ENCODE measurements at regions not wholly inside any gene's neighbourhood (a gene's known extent, or its start where the extent isn't known, plus 50 kb on each side); places are given as distances from the start of the nearest gene placed in this dataset.
A peak's percentile ranks its signal among the peaks of the same experiment; 100 is the strongest.

- DNase-seq (ENCODE audit: low read depth in 2 of 2), result no peak
Measured at GRCh38 chr6:40946738-40947301, 92.2 kb downstream of the UNC5CL start.

GRCh38 chr6:40937491-40937890, 101.5 kb downstream of the UNC5CL start:
- peak; percentile 72 to 73 for DNase-seq (ENCODE audit: low read depth in 2 of 2)

GRCh38 chr6:40936818-40937251, 102.2 kb downstream of the UNC5CL start:
- peak; percentile 11 to 83 for DNase-seq (ENCODE audit: low read depth in 2 of 2)

GRCh38 chr6:40933864-40934263, 105.2 kb downstream of the UNC5CL start:
- no peak for DNase-seq (ENCODE audit: low read depth in 2 of 2)

- DNase-seq (ENCODE audit: low read depth in 2 of 2), result no peak
Measured at GRCh38 chr6:40932953-40933352, 106.1 kb downstream of the UNC5CL start.

- DNase-seq (ENCODE audit: low read depth in 2 of 2), result peak in 1 of 2 donors; percentile 44
Measured at GRCh38 chr6:40932366-40932765, 106.7 kb downstream of the UNC5CL start.

- peak; percentile 21 to 70 for DNase-seq (ENCODE audit: low read depth in 2 of 2)
Measured at GRCh38 chr6:40931931-40932330, 107.1 kb downstream of the UNC5CL start.

- peak in 1 of 2 donors; percentile 49 for DNase-seq (ENCODE audit: low read depth in 2 of 2)
Measured at GRCh38 chr6:40930555-40930954, 108.5 kb downstream of the UNC5CL start.

GRCh38 chr6:40930045-40930444, 109.0 kb downstream of the UNC5CL start:
- no peak for DNase-seq (ENCODE audit: low read depth in 2 of 2)

- DNase-seq (ENCODE audit: low read depth in 2 of 2), result no peak
Measured at GRCh38 chr6:40929176-40929575, 109.8 kb downstream of the UNC5CL start.

GRCh38 chr6:40928763-40929162, 110.3 kb downstream of the UNC5CL start:
- DNase-seq (ENCODE audit: low read depth in 2 of 2), result no peak

- DNase-seq (ENCODE audit: low read depth in 2 of 2), result no peak
Measured at GRCh38 chr6:40928307-40928706, 110.7 kb downstream of the UNC5CL start.

- DNase-seq (ENCODE audit: low read depth in 2 of 2), result no peak
Measured at GRCh38 chr6:40925341-40925740, 113.7 kb downstream of the UNC5CL start.

- DNase-seq (ENCODE audit: low read depth in 2 of 2), result no peak
Measured at GRCh38 chr6:40924839-40925238, 114.2 kb downstream of the UNC5CL start.

- no peak for DNase-seq (ENCODE audit: low read depth in 2 of 2)
Measured at GRCh38 chr6:40923880-40924279, 115.1 kb downstream of the UNC5CL start.

GRCh38 chr6:40923326-40923725, 115.7 kb downstream of the UNC5CL start:
- no peak for DNase-seq (ENCODE audit: low read depth in 2 of 2)

GRCh38 chr6:40922281-40922680, 116.7 kb downstream of the UNC5CL start:
- no peak for DNase-seq (ENCODE audit: low read depth in 2 of 2)

- DNase-seq (ENCODE audit: low read depth in 2 of 2), result no peak
Measured at GRCh38 chr6:40918040-40918651, 120.9 kb downstream of the UNC5CL start.

GRCh38 chr6:40917603-40918002, 121.4 kb downstream of the UNC5CL start:
- no peak for DNase-seq (ENCODE audit: low read depth in 2 of 2)

GRCh38 chr6:40916845-40917244, 122.2 kb downstream of the UNC5CL start:
- DNase-seq (ENCODE audit: low read depth in 2 of 2), result no peak

- no peak for DNase-seq (ENCODE audit: low read depth in 2 of 2)
Measured at GRCh38 chr6:40915165-40915564, 123.9 kb downstream of the UNC5CL start.

- no peak for DNase-seq (ENCODE audit: low read depth in 2 of 2)
Measured at GRCh38 chr6:40914005-40914404, 125.0 kb downstream of the UNC5CL start.

GRCh38 chr6:40912158-40912946, 126.7 kb downstream of the UNC5CL start:
- DNase-seq (ENCODE audit: low read depth in 2 of 2), result peak; percentile 59 to 78

Measured in lung microvascular endothelial cell (primary cell).